Type B pancreatic cell (in vitro differentiated cells): ENCODE measurements at regions not wholly inside any gene's neighbourhood (a gene's known extent, or its start where the extent isn't known, plus 50 kb on each side); places are given as distances from the start of the nearest gene placed in this dataset.

Source experiments
- DNase-seq: peaks from one replicate; pipeline ENCODE4 v3.0.0; 2021; ENCODE audit warnings: mixed read lengths; ENCODE audit not compliant: unreplicated experiment; ENCODE audit errors: extremely low spot score
- H3K27ac Mint-ChIP-seq: 2 replicates; pipeline ENCODE4 v1.8.0; 2021; ENCODE audit warnings: mild to moderate bottlenecking, mixed read lengths
- H3K27me3 Mint-ChIP-seq: 2 replicates; pipeline ENCODE4 v1.8.0; 2021; ENCODE audit warnings: mixed read lengths
- H3K36me3 Mint-ChIP-seq: 2 replicates; pipeline ENCODE4 v1.8.0; 2021; ENCODE audit warnings: mixed read lengths
- H3K4me1 Mint-ChIP-seq: one replicate; pipeline ENCODE4 v1.8.0; 2021; ENCODE audit warnings: mixed read lengths; ENCODE audit not compliant: unreplicated experiment
- H3K4me3 Mint-ChIP-seq: 2 replicates; pipeline ENCODE4 v1.8.0; 2021; ENCODE audit warnings: mild to moderate bottlenecking, mixed read lengths
- H3K9me3 Mint-ChIP-seq: 2 replicates; pipeline ENCODE4 v1.8.0; 2021; ENCODE audit warnings: mixed read lengths
- TF ChIP-seq, protein P1 (sequence below): fragments of 200-600 bp; sonication (generic); conservative IDR thresholded peaks from 2 replicates; pipeline ENCODE4 v1.5.0; 2021; ENCODE audit warnings: antibody characterized with exemption, mild to moderate bottlenecking

DNA sequence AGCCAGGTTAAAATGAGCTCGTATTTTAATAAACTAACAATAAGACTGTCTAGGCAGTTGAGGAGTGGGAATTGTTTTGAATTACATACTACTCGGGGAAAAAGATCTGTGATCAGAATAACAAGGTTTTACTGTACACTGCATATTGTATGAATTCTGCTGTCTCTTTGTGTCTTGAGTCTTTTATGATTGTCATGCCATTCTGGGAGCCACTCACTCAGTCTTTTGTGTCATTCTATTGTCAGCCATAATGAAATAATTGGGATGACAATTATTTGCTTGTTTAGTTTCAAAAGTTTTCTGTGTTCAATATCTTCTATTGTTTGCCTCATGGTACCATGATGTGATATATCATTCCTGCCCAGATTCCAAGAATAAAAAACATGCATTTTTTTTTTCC, 339.6 kb upstream of the TBL1XR1 start:
- H3K36me3 Mint-ChIP-seq, result peaks cover 3% of the 10 kb centered on the region
- H3K4me3 Mint-ChIP-seq, result no peak overlapping the region
- no peak overlapping the region for H3K27ac Mint-ChIP-seq
- no peaks in the 10 kb centered on the region for H3K27me3 Mint-ChIP-seq
- H3K4me1 Mint-ChIP-seq, result peaks cover 41% of the 10 kb centered on the region
- H3K9me3 Mint-ChIP-seq, result peaks cover 9% of the 10 kb centered on the region
- no peak for DNase-seq
- TF ChIP-seq, protein P1, sequence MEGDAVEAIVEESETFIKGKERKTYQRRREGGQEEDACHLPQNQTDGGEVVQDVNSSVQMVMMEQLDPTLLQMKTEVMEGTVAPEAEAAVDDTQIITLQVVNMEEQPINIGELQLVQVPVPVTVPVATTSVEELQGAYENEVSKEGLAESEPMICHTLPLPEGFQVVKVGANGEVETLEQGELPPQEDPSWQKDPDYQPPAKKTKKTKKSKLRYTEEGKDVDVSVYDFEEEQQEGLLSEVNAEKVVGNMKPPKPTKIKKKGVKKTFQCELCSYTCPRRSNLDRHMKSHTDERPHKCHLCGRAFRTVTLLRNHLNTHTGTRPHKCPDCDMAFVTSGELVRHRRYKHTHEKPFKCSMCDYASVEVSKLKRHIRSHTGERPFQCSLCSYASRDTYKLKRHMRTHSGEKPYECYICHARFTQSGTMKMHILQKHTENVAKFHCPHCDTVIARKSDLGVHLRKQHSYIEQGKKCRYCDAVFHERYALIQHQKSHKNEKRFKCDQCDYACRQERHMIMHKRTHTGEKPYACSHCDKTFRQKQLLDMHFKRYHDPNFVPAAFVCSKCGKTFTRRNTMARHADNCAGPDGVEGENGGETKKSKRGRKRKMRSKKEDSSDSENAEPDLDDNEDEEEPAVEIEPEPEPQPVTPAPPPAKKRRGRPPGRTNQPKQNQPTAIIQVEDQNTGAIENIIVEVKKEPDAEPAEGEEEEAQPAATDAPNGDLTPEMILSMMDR, result no peak

DNA sequence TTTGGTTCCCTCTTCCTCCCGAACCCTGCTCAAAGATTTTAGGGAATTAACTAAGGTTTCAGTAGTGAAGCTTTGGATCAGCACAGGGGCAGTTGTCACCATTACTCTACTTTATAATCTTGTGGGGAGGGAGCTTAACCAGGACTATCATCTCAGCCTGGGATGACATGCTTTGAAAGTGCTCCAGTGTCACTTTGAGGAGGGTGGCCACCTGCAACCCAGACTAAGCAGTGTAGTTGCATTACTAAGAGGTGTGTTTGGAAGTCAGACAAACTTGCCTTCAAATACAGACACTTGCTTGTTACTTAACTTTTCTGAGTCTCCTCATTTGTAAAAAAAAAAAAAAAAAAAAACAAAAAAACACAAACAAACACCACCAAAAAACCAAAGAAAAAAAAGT, 340.3 kb upstream of the TBL1XR1 start:
- Mint-ChIP-seq H3K9me3 (peaks cover 9% of the 10 kb centered on the region), H3K27me3 (no peaks in the 10 kb centered on the region), H3K27ac (no peak overlapping the region), H3K4me3 (no peak overlapping the region), H3K36me3 (no peaks in the 10 kb centered on the region), H3K4me1 (peaks cover 40% of the 10 kb centered on the region)
- no peak for DNase-seq
- TF ChIP-seq, protein P1, result no peak

DNA sequence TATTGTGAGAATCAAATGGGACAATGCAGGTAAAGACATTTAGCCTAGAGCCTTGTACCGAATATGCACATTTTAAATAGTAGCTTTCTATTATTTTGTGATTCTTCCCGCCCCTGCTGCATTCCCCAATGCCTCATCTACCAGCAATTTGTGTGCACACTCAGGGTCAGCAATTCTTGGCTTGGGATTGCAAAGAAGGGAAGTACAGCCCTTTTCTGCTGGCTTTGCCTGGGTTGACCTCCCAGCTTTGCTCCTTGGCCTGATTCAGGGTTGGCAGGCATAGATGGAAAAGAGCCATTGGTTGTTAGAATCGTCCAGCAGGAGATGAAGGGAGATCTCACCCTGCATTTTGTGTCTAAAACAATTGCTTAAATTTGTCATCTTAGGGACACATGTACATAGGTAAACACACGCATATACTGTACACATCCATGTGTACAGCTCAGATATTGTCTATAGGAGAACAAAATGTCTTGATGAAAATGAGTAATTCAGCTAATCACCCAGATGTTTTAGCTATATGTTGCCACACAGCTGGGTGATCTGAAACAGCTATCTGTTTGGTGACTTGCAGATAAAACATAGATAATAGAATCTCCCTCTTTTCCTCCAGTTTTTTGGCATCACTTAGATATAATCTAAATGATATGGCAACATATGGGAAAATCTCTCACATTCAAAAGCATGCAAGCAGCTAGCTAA, 340.9 kb upstream of the TBL1XR1 start:
- Mint-ChIP-seq H3K9me3 (peaks cover 9% of the 10 kb centered on the region), H3K36me3 (no peaks in the 10 kb centered on the region), H3K27ac (no peak overlapping the region), H3K4me3 (no peak overlapping the region), H3K27me3 (no peaks in the 10 kb centered on the region), H3K4me1 (peaks cover 40% of the 10 kb centered on the region)
- TF ChIP-seq, protein P1, result no peak
- DNase-seq, result no peak

DNA sequence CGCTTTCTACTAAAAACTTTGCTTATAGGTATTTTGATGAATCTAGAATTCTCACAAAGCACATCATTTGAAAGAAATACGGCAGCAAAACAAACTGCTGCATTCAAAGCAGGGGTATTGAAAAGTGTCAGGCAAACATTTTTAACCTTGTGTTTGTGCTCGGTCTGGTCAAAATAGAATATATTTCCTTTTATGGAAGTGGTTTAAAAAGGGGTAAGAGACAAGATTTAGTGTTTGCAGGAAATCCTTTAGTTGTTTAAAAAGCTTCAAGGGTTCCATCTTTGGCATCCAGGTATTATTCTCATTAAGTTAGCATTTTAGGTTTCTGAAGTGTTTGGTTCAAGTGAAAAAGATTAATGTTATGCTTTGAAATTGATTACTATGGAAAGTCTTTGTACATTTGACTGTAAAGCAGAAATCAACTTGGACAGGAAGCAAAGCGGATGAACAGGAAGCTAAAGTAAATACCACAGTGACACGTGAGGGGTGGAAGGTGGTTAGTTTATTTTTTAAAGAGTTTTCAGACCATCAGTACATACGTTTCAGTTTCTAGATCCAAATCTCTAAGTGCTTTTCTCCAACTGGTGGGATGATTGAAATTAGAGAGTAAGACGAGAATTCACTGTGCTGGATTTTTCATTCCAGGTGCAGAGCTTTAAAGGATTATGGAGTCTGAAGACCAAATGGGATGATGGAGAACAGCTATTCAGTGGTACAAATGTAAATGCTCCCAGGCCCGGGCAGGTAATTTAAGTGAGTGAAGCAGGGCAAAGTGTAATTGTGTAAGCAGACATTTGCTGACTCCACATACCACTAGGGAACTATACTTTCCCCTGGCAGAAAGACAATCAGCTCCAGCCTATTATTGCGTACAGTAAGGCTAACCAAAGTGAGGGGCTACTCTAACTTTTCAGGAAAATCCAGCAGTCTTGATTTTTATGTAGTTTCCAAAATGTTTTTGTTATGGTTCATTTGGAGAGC, 341.8 kb upstream of the TBL1XR1 start:
- peak overlapping the region; percentile 21 for H3K27ac Mint-ChIP-seq
- peaks cover 9% of the 10 kb centered on the region for H3K9me3 Mint-ChIP-seq
- no peaks in the 10 kb centered on the region for H3K27me3 Mint-ChIP-seq
- DNase-seq, result no peak
- TF ChIP-seq, protein P1, result no peak
- no peaks in the 10 kb centered on the region for H3K36me3 Mint-ChIP-seq
- peaks cover 40% of the 10 kb centered on the region for H3K4me1 Mint-ChIP-seq
- peak overlapping the region; percentile 17 for H3K4me3 Mint-ChIP-seq

DNA sequence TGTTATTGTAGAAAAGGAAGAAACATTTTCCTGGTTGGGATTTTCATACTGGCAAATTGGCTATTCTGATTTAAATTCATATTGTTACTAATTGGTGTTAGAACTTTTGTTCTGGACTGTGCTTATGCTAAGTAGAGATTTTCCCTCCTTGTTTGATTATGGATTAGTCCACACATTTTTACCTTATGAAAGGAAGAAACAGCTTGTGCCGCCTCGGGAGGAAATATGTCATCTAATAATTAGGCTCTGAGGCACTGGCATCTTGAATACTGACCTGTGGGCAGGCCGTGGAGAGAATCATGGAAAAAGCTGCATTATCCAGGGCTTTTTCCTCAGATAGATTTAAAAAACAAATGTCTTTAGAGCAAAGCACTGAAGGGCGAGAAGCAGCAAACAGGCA, 344.3 kb upstream of the TBL1XR1 start:
- TF ChIP-seq, protein P1, result no peak
- Mint-ChIP-seq H3K4me3 (no peak overlapping the region), H3K36me3 (no peaks in the 10 kb centered on the region), H3K9me3 (peaks cover 10% of the 10 kb centered on the region), H3K27me3 (no peaks in the 10 kb centered on the region), H3K4me1 (peaks cover 43% of the 10 kb centered on the region), H3K27ac (no peak overlapping the region)
- no peak for DNase-seq
